GM23338 (cell line): ENCODE measurements at regions not wholly inside any gene's neighbourhood (a gene's known extent, or its start where the extent isn't known, plus 50 kb on each side); places are given as distances from the start of the nearest gene placed in this dataset.

Source experiments
- ATAC-seq: fragments of 200-7000 bp; cut with Tn5 transposase; 3 replicates; pipeline ENCODE4 v1.9.1; 2020
- DNase-seq: peaks from one replicate; pipeline ENCODE4 v3.0.0-alpha.2; 2015; ENCODE audit warnings: low spot score
- H2AFZ ChIP-seq: fragments of 200-600 bp; sonication (generic); 2 replicates; pipeline ENCODE4 v1.8.0; 2016; ENCODE audit warnings: antibody characterized with exemption, mild to moderate bottlenecking, moderate library complexity
- H3F3A ChIP-seq: fragments of 200-600 bp; sonication (generic); replicated peaks from 2 replicates; pipeline ENCODE4 v1.8.0; 2017; ENCODE audit warnings: antibody characterized with exemption, mixed run types, low read depth
- H3K27ac ChIP-seq: fragments of 200-600 bp; sonication (generic); 2 replicates; pipeline ENCODE4 v1.6.1; 2016; ENCODE audit warnings: low read depth
- H3K27me3 ChIP-seq: fragments of 200-600 bp; sonication (generic); 2 replicates; pipeline ENCODE4 v1.8.0; 2016; ENCODE audit warnings: mild to moderate bottlenecking, mixed run types, moderate library complexity; ENCODE audit not compliant: insufficient read depth
- H3K36me3 ChIP-seq: fragments of 200-600 bp; sonication (generic); 2 replicates; pipeline ENCODE4 v1.8.0; 2016; ENCODE audit warnings: mild to moderate bottlenecking; ENCODE audit not compliant: insufficient read depth
- H3K4me1 ChIP-seq: fragments of 200-600 bp; sonication (generic); 2 replicates; pipeline ENCODE4 v1.8.0; 2016; ENCODE audit warnings: mild to moderate bottlenecking, moderate library complexity; ENCODE audit not compliant: insufficient read depth
- H3K4me2 ChIP-seq: fragments of 200-600 bp; sonication (generic); 2 replicates; pipeline ENCODE4 v1.7.1; 2017; ENCODE audit warnings: mixed run types
- H3K4me3 ChIP-seq: fragments of 200-600 bp; sonication (generic); 2 replicates; pipeline ENCODE4 v1.6.1; 2016; ENCODE audit warnings: mixed run types
- H3K79me2 ChIP-seq: fragments of 200-600 bp; sonication (generic); replicated peaks from 2 replicates; pipeline ENCODE4 v1.8.0; 2017; ENCODE audit warnings: mild to moderate bottlenecking; ENCODE audit not compliant: insufficient read depth
- H3K9me2 ChIP-seq: fragments of 200-600 bp; sonication (generic); 2 replicates; pipeline ENCODE4 v1.8.0; 2017; ENCODE audit not compliant: insufficient read depth
- H4K20me1 ChIP-seq: fragments of 200-600 bp; sonication (generic); replicated peaks from 2 replicates; pipeline ENCODE4 v1.8.0; 2017; ENCODE audit warnings: mild to moderate bottlenecking; ENCODE audit not compliant: insufficient read depth
- H3K27ac Mint-ChIP-seq: 2 replicates; pipeline ENCODE4 v1.8.0; 2020; ENCODE audit warnings: inconsistent platforms, mild to moderate bottlenecking, moderate library complexity, mixed read lengths
- H3K27me3 Mint-ChIP-seq: 3 replicates; pipeline ENCODE4 v1.8.0; 2022; ENCODE audit warnings: low read depth, mild to moderate bottlenecking, moderate library complexity, mixed read lengths, inconsistent platforms; ENCODE audit not compliant: insufficient read depth, poor library complexity
- H3K36me3 Mint-ChIP-seq: 3 replicates; pipeline ENCODE4 v1.8.0; 2021; ENCODE audit warnings: low read depth, mild to moderate bottlenecking, inconsistent platforms, moderate library complexity, mixed read lengths
- H3K4me1 Mint-ChIP-seq: 3 replicates; pipeline ENCODE4 v1.8.0; 2020; ENCODE audit warnings: mild to moderate bottlenecking, inconsistent platforms, mixed read lengths
- H3K4me3 Mint-ChIP-seq: 3 replicates; pipeline ENCODE4 v1.8.0; 2021; ENCODE audit warnings: moderate library complexity, mild to moderate bottlenecking, inconsistent platforms, mixed read lengths
- H3K9me3 Mint-ChIP-seq: 3 replicates; pipeline ENCODE4 v1.8.0; 2020; ENCODE audit warnings: moderate library complexity, mild to moderate bottlenecking, inconsistent platforms, mixed read lengths
- CREB1 ChIP-seq: fragments of 250-450 bp; sonication (Bioruptor Pico); IDR thresholded peaks from 2 replicates; pipeline ENCODE4 v1.5.0; 2020; ENCODE audit warnings: low read depth, mild to moderate bottlenecking, moderate library complexity
- EZH2 ChIP-seq: fragments of 200-600 bp; sonication (generic); IDR thresholded peaks from one replicate; pipeline ENCODE4 v1.8.0; 2017; ENCODE audit warnings: antibody characterized with exemption, mild to moderate bottlenecking, low read depth; ENCODE audit not compliant: unreplicated experiment
- EZH2phosphoT487 ChIP-seq: fragments of 200-600 bp; sonication (generic); IDR thresholded peaks from one replicate; pipeline ENCODE4 v1.8.1; 2018; ENCODE audit warnings: antibody characterized with exemption; ENCODE audit not compliant: unreplicated experiment
- JUNB ChIP-seq: IDR thresholded peaks from one replicate; pipeline ENCODE4 v1.6.1; 2016; ENCODE audit warnings: antibody characterized with exemption; ENCODE audit not compliant: unreplicated experiment
- NANOG ChIP-seq: IDR thresholded peaks from 2 replicates; pipeline ENCODE4 v1.6.1; 2016; ENCODE audit warnings: antibody characterized with exemption, borderline replicate concordance
- POLR2AphosphoS5 ChIP-seq: IDR thresholded peaks from 2 replicates; pipeline ENCODE4 v1.6.1; 2016; ENCODE audit warnings: antibody characterized with exemption, low read depth
- TF ChIP-seq, protein P1 (sequence below): fragments of 250-450 bp; sonication (Bioruptor Pico); IDR thresholded peaks from 2 replicates; pipeline ENCODE4 v1.5.0; 2020; ENCODE audit warnings: mild to moderate bottlenecking, moderate library complexity
- TF ChIP-seq, protein P2 (sequence below): IDR thresholded peaks from one replicate; pipeline ENCODE4 v1.6.1; 2018; ENCODE audit warnings: antibody characterized with exemption; ENCODE audit not compliant: unreplicated experiment
- TF ChIP-seq, protein P3 (sequence below), 2 experiments: fragments of 200-600 bp in 1 of 2; sonication (generic) in 1 of 2; conservative IDR thresholded peaks; 2 replicates each; pipeline versions ENCODE4 v1.5.1 to v1.6.1; 2016 to 2017; ENCODE audit warnings: antibody characterized with exemption in 2 of 2, low read depth in 2 of 2, mild to moderate bottlenecking in 2 of 2, moderate library complexity in 1 of 2

DNA sequence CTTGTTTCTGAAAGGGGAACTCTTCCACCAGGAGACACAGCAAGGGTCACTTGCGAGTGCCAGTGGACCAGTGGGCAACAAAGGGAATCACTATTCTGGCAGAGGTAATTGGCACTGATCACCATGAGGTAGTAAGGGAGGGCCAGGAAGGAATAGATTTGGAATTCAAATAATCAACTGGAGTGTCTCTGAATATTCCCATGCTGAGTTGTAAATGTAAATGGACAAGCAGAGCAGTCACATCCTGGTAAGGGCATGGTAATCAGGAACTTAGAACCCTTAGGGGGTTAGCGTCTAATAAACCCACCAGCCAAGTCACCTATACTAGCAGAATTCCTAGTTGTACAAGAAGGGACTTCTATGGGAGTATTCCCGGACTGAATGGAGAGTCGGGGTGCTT, 178.5 kb upstream of the UGT8 start (continued):
- TF ChIP-seq, protein P1, sequence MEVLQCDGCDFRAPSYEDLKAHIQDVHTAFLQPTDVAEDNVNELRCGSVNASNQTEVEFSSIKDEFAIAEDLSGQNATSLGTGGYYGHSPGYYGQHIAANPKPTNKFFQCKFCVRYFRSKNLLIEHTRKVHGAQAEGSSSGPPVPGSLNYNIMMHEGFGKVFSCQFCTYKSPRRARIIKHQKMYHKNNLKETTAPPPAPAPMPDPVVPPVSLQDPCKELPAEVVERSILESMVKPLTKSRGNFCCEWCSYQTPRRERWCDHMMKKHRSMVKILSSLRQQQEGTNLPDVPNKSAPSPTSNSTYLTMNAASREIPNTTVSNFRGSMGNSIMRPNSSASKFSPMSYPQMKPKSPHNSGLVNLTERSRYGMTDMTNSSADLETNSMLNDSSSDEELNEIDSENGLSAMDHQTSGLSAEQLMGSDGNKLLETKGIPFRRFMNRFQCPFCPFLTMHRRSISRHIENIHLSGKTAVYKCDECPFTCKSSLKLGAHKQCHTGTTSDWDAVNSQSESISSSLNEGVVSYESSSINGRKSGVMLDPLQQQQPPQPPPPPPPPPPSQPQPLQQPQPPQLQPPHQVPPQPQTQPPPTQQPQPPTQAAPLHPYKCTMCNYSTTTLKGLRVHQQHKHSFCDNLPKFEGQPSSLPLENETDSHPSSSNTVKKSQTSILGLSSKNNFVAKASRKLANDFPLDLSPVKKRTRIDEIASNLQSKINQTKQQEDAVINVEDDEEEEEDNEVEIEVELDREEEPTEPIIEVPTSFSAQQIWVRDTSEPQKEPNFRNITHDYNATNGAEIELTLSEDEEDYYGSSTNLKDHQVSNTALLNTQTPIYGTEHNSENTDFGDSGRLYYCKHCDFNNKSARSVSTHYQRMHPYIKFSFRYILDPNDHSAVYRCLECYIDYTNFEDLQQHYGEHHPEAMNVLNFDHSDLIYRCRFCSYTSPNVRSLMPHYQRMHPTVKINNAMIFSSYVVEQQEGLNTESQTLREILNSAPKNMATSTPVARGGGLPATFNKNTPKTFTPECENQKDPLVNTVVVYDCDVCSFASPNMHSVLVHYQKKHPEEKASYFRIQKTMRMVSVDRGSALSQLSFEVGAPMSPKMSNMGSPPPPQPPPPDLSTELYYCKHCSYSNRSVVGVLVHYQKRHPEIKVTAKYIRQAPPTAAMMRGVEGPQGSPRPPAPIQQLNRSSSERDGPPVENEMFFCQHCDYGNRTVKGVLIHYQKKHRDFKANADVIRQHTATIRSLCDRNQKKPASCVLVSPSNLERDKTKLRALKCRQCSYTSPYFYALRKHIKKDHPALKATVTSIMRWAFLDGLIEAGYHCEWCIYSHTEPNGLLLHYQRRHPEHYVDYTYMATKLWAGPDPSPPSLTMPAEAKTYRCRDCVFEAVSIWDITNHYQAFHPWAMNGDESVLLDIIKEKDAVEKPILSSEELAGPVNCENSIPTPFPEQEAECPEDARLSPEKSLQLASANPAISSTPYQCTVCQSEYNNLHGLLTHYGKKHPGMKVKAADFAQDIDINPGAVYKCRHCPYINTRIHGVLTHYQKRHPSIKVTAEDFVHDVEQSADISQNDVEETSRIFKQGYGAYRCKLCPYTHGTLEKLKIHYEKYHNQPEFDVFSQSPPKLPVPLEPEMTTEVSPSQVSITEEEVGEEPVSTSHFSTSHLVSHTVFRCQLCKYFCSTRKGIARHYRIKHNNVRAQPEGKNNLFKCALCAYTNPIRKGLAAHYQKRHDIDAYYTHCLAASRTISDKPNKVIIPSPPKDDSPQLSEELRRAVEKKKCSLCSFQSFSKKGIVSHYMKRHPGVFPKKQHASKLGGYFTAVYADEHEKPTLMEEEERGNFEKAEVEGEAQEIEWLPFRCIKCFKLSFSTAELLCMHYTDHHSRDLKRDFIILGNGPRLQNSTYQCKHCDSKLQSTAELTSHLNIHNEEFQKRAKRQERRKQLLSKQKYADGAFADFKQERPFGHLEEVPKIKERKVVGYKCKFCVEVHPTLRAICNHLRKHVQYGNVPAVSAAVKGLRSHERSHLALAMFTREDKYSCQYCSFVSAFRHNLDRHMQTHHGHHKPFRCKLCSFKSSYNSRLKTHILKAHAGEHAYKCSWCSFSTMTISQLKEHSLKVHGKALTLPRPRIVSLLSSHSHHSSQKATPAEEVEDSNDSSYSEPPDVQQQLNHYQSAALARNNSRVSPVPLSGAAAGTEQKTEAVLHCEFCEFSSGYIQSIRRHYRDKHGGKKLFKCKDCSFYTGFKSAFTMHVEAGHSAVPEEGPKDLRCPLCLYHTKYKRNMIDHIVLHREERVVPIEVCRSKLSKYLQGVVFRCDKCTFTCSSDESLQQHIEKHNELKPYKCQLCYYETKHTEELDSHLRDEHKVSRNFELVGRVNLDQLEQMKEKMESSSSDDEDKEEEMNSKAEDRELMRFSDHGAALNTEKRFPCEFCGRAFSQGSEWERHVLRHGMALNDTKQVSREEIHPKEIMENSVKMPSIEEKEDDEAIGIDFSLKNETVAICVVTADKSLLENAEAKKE, result no peak
- TF ChIP-seq EZH2 (no peak), POLR2AphosphoS5 (no peak), EZH2phosphoT487 (no peak), NANOG (no peak), JUNB (no peak), CREB1 (CRISPR knock-in tag) (no peak)

DNA sequence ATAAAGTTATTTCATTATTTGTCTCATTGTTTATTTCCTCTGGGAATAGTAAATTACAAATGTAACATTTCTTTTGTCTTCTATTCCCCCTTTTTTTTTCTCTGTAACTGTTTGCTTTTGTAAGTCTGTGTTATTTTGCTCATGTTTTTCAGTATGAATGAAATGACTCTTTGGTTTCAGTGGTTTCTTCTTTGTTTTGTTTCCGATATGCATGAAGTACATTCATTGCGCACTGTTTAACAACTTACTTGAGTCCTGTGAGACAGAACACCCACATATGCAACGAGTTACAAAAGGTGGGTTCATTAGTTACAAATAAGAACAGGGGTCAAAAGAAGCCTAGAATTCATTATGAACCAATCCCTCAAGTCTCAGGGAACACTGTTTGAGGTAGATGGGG, 175.0 kb upstream of the UGT8 start:
- H3K27ac Mint-ChIP-seq, result no peak overlapping the region
- TF ChIP-seq, protein P2, sequence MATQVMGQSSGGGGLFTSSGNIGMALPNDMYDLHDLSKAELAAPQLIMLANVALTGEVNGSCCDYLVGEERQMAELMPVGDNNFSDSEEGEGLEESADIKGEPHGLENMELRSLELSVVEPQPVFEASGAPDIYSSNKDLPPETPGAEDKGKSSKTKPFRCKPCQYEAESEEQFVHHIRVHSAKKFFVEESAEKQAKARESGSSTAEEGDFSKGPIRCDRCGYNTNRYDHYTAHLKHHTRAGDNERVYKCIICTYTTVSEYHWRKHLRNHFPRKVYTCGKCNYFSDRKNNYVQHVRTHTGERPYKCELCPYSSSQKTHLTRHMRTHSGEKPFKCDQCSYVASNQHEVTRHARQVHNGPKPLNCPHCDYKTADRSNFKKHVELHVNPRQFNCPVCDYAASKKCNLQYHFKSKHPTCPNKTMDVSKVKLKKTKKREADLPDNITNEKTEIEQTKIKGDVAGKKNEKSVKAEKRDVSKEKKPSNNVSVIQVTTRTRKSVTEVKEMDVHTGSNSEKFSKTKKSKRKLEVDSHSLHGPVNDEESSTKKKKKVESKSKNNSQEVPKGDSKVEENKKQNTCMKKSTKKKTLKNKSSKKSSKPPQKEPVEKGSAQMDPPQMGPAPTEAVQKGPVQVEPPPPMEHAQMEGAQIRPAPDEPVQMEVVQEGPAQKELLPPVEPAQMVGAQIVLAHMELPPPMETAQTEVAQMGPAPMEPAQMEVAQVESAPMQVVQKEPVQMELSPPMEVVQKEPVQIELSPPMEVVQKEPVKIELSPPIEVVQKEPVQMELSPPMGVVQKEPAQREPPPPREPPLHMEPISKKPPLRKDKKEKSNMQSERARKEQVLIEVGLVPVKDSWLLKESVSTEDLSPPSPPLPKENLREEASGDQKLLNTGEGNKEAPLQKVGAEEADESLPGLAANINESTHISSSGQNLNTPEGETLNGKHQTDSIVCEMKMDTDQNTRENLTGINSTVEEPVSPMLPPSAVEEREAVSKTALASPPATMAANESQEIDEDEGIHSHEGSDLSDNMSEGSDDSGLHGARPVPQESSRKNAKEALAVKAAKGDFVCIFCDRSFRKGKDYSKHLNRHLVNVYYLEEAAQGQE, result no peak
- TF ChIP-seq, protein P3, sequence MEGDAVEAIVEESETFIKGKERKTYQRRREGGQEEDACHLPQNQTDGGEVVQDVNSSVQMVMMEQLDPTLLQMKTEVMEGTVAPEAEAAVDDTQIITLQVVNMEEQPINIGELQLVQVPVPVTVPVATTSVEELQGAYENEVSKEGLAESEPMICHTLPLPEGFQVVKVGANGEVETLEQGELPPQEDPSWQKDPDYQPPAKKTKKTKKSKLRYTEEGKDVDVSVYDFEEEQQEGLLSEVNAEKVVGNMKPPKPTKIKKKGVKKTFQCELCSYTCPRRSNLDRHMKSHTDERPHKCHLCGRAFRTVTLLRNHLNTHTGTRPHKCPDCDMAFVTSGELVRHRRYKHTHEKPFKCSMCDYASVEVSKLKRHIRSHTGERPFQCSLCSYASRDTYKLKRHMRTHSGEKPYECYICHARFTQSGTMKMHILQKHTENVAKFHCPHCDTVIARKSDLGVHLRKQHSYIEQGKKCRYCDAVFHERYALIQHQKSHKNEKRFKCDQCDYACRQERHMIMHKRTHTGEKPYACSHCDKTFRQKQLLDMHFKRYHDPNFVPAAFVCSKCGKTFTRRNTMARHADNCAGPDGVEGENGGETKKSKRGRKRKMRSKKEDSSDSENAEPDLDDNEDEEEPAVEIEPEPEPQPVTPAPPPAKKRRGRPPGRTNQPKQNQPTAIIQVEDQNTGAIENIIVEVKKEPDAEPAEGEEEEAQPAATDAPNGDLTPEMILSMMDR (conservative IDR thresholded peaks at IDR 0.05; ENCODE audit: low read depth in 2 of 2), result no peak
- H3K4me1 Mint-ChIP-seq, result no peaks in the 10 kb centered on the region
- Histone ChIP-seq H4K20me1 (no peaks in the 10 kb centered on the region), H3K27ac (no peak overlapping the region), H3F3A (no peaks in the 10 kb centered on the region), H3K9me2 (peaks cover 23% of the 10 kb centered on the region), H3K4me2 (no peak overlapping the region), H2AFZ (peak overlapping the region; percentile 66), H3K4me1 (no peaks in the 10 kb centered on the region), H3K4me3 (no peak overlapping the region), H3K79me2 (no peaks in the 10 kb centered on the region), H3K36me3 (0 out of 2 replicates have a peak, but pooled peaks cover 6% of the 10 kb centered on the region), H3K27me3 (no peaks in the 10 kb centered on the region)
- no peak overlapping the region for H3K4me3 Mint-ChIP-seq
- no peaks in the 10 kb centered on the region for H3K36me3 Mint-ChIP-seq
- H3K9me3 Mint-ChIP-seq, result no peaks in the 10 kb centered on the region; the same call in 2 of the 3 replicates
- no peaks in the 10 kb centered on the region for H3K27me3 Mint-ChIP-seq
- ATAC-seq, result no peak
- DNase-seq, result no peak
